DND-41 (cell line): ENCODE measurements at regions not wholly inside any gene's neighbourhood (a gene's known extent, or its start where the extent isn't known, plus 50 kb on each side); places are given as distances from the start of the nearest gene placed in this dataset.

Experiments
- ATAC-seq: fragments of 200-7000 bp; cut with Tn5 transposase; 3 replicates; pipeline ENCODE4 v1.9.1; 2021; ENCODE audit warnings: low read depth; ENCODE audit not compliant: insufficient read depth
- DNase-seq: peaks from one replicate; pipeline ENCODE4 v3.0.0-alpha.2; 2020
- H2AFZ ChIP-seq: 2 replicates; pipeline ENCODE4 v1.6.0; 2012; ENCODE audit warnings: low read depth, low read length
- H3K27ac ChIP-seq: 2 replicates; pipeline ENCODE4 v1.5.1; 2012; ENCODE audit warnings: low read length, inconsistent platforms
- H3K27me3 ChIP-seq: fragments of 200-600 bp; sonication (generic); 2 replicates; pipeline ENCODE4 v1.6.0; 2012; ENCODE audit warnings: low read length, mild to moderate bottlenecking, inconsistent platforms; ENCODE audit not compliant: insufficient read depth, poor library complexity
- H3K36me3 ChIP-seq: 2 replicates; pipeline ENCODE4 v1.5.1; 2012; ENCODE audit warnings: low read length, inconsistent platforms; ENCODE audit not compliant: insufficient read depth
- H3K4me1 ChIP-seq: 2 replicates; pipeline ENCODE4 v1.5.1; 2012; ENCODE audit warnings: mild to moderate bottlenecking, low read length; ENCODE audit not compliant: insufficient read depth
- H3K4me2 ChIP-seq: 2 replicates; pipeline ENCODE4 v1.6.0; 2012; ENCODE audit warnings: mild to moderate bottlenecking, moderate library complexity, low read length, inconsistent platforms; ENCODE audit not compliant: insufficient read depth
- H3K4me3 ChIP-seq, 2 experiments: fragments of 200-600 bp in 1 of 2; shearing (Covaris generic) in 1 of 2; 2 replicates each; pipeline ENCODE4 v1.5.1; 2012 to 2016; ENCODE audit warnings: inconsistent platforms in 2 of 2, low read length in 2 of 2, mild to moderate bottlenecking in 2 of 2, low read depth in 1 of 2, moderate library complexity in 1 of 2
- H3K79me2 ChIP-seq: 2 replicates; pipeline ENCODE4 v1.6.0; 2012; ENCODE audit warnings: low read length, inconsistent platforms; ENCODE audit not compliant: insufficient read depth
- H3K9ac ChIP-seq: 2 replicates; pipeline ENCODE4 v1.6.0; 2012; ENCODE audit warnings: low read depth, mild to moderate bottlenecking, inconsistent platforms, low read length, moderate library complexity
- H3K9me3 ChIP-seq: 2 replicates; pipeline ENCODE4 v1.5.1; 2012; ENCODE audit warnings: low read length, moderate library complexity, mild to moderate bottlenecking, inconsistent platforms; ENCODE audit not compliant: insufficient read depth, severe bottlenecking
- H4K20me1 ChIP-seq: 2 replicates; pipeline ENCODE4 v1.6.0; 2012; ENCODE audit warnings: low read length; ENCODE audit not compliant: insufficient read depth
- EZH2 ChIP-seq: IDR thresholded peaks from 3 replicates; pipeline ENCODE4 v1.6.1; 2012; ENCODE audit warnings: borderline replicate concordance, low read depth, mild to moderate bottlenecking, moderate library complexity, low read length, inconsistent platforms; ENCODE audit not compliant: severe bottlenecking
- TF ChIP-seq, protein P1 (sequence below): IDR thresholded peaks from 2 replicates; pipeline ENCODE4 v1.5.1; 2012; ENCODE audit warnings: borderline replicate concordance, low read length, moderate library complexity, mild to moderate bottlenecking; ENCODE audit not compliant: poor library complexity, severe bottlenecking; ENCODE audit errors: extremely low read depth

DNA sequence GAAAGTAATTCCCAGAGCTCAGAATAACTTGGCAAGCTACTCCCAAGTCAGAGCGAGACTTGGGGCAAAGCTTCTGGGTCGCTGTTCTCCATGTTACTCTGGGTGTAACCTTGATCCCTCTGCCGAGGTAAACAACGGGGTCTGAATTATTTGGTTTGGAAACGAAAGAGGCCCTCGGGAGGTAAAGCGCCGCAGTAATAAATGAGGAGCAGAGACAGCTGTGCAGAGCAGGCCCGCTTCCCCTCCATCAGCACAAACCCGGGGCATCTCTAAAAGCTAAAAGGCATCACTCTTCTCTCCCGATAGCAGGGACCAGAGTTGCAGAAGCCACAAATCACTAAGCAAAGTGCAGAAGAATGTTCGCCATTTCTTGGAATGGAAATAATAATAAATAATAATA lies 561.5 kb downstream of the BCOR start:
- Histone ChIP-seq H3K36me3 (no peaks in the 10 kb centered on the region), H2AFZ (no peak overlapping the region), H3K4me3 (no peak overlapping the region), H3K27ac (no peak overlapping the region), H3K9ac (no peak overlapping the region), H3K4me1 (no peaks in the 10 kb centered on the region), H3K27me3 (no peaks in the 10 kb centered on the region), H3K79me2 (no peaks in the 10 kb centered on the region), H3K9me3 (no peaks in the 10 kb centered on the region), H3K4me2 (no peak overlapping the region), H4K20me1 (no peaks in the 10 kb centered on the region)
- no peak for DNase-seq
- ATAC-seq: no peak
- TF ChIP-seq, protein P1, sequence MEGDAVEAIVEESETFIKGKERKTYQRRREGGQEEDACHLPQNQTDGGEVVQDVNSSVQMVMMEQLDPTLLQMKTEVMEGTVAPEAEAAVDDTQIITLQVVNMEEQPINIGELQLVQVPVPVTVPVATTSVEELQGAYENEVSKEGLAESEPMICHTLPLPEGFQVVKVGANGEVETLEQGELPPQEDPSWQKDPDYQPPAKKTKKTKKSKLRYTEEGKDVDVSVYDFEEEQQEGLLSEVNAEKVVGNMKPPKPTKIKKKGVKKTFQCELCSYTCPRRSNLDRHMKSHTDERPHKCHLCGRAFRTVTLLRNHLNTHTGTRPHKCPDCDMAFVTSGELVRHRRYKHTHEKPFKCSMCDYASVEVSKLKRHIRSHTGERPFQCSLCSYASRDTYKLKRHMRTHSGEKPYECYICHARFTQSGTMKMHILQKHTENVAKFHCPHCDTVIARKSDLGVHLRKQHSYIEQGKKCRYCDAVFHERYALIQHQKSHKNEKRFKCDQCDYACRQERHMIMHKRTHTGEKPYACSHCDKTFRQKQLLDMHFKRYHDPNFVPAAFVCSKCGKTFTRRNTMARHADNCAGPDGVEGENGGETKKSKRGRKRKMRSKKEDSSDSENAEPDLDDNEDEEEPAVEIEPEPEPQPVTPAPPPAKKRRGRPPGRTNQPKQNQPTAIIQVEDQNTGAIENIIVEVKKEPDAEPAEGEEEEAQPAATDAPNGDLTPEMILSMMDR: no peak
- no peak for TF ChIP-seq EZH2

DNA sequence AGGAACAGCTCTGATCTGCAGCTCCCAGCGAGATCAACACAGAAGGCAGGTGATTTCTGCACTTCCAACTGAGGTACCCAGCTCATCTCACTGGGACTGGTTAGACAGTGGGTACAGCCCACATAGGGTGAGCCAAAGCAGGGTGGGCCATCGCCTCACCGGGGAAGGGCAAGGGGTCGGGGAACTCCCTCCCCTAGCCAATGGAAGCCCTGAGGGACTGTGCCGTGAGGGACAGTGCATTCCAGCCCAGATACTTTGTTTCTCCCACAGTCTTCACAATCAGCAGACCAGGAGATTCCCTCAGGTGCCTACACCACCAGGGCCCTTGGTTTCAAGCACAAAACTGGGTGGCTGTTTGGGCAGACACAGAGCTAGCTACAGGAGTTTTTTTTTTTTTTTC lies 555.9 kb downstream of the BCOR start:
- DNase-seq (no peak), ATAC-seq (no peak)
- Histone ChIP-seq H3K4me3 (no peak overlapping the region), H3K9ac (no peak overlapping the region), H4K20me1 (no peaks in the 10 kb centered on the region), H3K9me3 (no peaks in the 10 kb centered on the region), H3K27me3 (no peaks in the 10 kb centered on the region), H2AFZ (no peak overlapping the region), H3K36me3 (no peaks in the 10 kb centered on the region), H3K79me2 (no peaks in the 10 kb centered on the region), H3K4me1 (no peaks in the 10 kb centered on the region), H3K27ac (no peak overlapping the region), H3K4me2 (no peak overlapping the region)
- TF ChIP-seq, protein P1: no peak
- no peak for TF ChIP-seq EZH2

DNA sequence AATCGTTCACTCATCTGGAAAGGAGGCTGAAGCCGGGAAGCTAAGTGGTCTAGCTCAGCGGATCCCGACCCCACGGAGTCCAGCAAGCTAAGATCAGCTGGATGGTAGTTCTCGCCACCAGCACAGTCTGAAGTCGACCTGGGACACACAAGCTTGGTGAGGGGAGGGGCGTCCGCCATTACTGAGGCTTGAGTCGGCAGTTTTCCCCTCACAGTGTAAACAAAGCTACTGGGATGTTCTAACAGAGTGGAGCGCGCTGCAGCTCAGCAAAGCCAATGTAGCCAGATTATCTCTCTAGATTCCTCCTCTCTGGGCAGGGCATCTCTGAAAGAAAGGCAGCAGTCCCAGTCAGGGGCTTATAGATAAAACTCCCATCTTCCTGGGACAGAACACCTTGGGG lies 555.4 kb downstream of the BCOR start:
- H4K20me1 ChIP-seq: no peaks in the 10 kb centered on the region
- no peak overlapping the region for H3K9ac ChIP-seq
- no peak for ATAC-seq
- no peak overlapping the region for H3K27ac ChIP-seq
- no peaks in the 10 kb centered on the region for H3K9me3 ChIP-seq
- DNase-seq: no peak
- no peak overlapping the region for H3K4me3 ChIP-seq
- no peak overlapping the region for H2AFZ ChIP-seq
- H3K4me1 ChIP-seq: no peaks in the 10 kb centered on the region
- no peak overlapping the region for H3K4me2 ChIP-seq
- TF ChIP-seq, protein P1: no peak
- TF ChIP-seq EZH2: no peak
- no peaks in the 10 kb centered on the region for H3K36me3 ChIP-seq
- no peaks in the 10 kb centered on the region for H3K79me2 ChIP-seq
- H3K27me3 ChIP-seq: no peaks in the 10 kb centered on the region

DNA sequence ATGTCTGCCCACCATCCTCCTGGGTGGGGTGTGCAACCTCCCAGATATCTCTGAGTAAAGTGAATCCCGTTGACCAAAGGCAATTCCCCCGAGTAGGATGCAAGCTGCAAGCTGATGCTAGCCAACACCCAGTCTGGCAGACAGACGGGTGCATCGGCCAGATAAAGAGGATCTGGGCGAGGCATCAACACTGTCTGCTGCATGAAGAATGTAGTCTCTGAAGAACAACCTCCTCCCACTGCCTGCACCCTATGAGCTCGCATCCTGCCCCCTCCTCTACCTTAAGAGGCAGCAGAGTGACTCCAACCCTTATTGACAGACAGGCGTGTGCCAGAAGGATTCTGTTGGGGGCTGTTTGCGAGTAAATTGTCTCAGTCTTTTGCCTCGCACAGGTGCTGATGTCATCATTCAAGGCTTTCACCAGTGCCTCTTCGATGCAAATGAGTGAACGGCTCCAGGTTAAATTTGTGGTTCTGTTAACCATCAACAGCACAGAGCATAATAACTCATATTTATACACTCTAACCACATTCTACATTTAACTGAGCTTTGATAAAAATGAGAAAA lies 546.9 kb downstream of the BCOR start:
- no peaks in the 10 kb centered on the region for H3K4me1 ChIP-seq
- no peaks in the 10 kb centered on the region for H4K20me1 ChIP-seq
- H3K27ac ChIP-seq: no peak overlapping the region
- H3K9ac ChIP-seq: no peak overlapping the region
- no peaks in the 10 kb centered on the region for H3K79me2 ChIP-seq
- TF ChIP-seq, protein P1: no peak
- TF ChIP-seq EZH2: no peak
- no peaks in the 10 kb centered on the region for H3K9me3 ChIP-seq
- no peak overlapping the region for H3K4me3 ChIP-seq
- ATAC-seq: no peak
- no peaks in the 10 kb centered on the region for H3K27me3 ChIP-seq
- no peak overlapping the region for H3K4me2 ChIP-seq
- H3K36me3 ChIP-seq: no peaks in the 10 kb centered on the region
- no peak for DNase-seq
- no peak overlapping the region for H2AFZ ChIP-seq
